ENCODE measurements at regions not wholly inside any gene's neighbourhood (a gene's known extent, or its start where the extent isn't known, plus 50 kb on each side); places are given as distances from the start of the nearest gene placed in this dataset.
"Not testable (repeated sequence)": the region's sequence is repeated elsewhere in the genome, so short reads cannot be mapped to it uniquely, and the experiment has no call there.

GRCh38 chr13:112174476-112175110 is 107.6 kb downstream of the SOX1 start:
- no peak for DNase-seq (ENCODE audit: low spot score)

DNA sequence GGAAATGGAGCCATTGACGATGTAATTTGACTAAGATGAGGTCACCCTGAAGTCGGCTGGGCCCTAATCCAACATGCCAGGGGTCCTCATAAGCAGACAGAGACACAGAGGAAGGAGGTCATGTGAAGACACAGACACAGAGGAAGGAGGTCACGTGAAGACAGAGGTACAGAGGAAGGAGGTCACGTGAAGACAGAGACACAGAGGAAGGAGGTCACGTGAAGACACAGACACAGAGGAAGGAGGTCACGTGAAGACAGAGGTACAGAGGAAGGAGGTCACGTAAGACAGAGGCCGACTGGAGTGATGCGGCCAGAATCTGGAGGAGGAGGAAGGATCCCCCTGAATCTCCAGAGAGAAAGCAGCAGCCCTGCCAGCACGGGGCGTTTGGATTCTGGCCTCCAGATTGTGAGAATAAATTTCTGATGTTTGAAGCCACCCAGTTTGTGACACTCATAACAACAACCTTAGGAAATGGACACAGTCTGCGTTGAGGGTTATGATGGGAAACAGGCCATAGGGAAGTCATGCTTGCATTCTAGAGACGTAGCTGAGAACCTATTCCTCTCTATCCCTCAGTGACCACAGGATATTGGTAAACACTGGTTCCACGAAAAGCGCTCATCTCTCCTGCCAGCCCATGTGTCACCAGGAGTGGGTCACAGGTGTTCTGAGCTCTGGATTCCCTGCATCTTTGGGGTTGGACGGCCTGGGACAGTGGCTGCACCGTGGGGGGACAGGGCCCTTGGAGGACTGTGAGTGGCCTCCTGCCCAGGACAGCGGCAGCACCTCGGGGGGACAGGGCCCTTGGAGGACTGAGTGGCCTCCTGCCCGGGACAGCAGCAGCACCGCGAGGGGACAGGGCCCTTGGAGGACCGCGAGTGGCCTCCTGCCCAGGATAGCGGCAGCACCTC is 108.5 kb downstream of the SOX1 start:
- DNase-seq (ENCODE audit: low spot score), result no peak

DNA sequence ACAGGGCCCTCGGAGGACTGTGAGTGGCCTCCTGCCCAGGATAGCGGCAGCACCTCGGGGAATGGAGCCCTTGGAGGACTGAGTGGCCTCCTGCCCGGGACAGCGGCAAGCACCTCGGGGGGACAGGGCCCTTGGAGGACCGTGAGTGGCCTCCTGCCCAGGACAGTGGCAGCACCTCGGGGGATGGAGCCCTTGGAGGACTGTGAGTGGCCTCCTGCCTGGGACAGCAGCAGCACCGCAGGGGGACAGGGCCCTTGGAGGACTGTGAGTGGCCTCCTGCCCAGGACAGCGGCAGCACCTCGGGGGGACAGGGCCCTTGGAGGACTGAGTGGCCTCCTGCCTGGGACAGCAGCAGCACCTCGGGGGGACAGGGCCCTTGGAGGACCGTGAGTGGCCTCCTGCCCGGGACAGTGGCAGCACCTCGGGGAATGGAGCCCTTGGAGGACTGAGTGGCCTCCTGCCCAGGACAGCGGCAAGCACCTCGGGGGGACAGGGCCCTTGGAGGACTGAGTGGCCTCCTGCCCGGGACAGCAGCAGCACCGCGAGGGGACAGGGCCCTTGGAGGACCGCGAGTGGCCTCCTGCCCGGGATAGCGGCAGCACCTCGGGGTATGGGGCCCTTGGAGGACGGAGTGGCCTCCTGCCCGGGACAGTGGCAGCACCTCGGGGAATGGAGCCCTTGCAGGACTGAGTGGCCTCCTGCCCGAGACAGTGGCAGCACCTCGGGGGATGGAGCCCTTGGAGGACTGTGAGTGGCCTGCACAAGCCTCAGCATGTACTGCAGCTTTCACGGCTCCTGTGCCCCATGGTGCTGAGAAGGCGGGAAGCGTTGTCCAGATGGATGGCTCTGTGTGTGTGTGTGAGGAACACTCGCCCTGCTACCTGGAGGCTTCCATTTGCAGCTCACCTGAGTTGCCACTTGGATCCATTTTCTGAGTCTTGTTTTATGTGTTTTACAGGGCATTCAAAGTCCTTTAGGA is 109.5 kb downstream of the SOX1 start:
- DNase-seq (ENCODE audit: low spot score), result not testable (repeated sequence)

DNA sequence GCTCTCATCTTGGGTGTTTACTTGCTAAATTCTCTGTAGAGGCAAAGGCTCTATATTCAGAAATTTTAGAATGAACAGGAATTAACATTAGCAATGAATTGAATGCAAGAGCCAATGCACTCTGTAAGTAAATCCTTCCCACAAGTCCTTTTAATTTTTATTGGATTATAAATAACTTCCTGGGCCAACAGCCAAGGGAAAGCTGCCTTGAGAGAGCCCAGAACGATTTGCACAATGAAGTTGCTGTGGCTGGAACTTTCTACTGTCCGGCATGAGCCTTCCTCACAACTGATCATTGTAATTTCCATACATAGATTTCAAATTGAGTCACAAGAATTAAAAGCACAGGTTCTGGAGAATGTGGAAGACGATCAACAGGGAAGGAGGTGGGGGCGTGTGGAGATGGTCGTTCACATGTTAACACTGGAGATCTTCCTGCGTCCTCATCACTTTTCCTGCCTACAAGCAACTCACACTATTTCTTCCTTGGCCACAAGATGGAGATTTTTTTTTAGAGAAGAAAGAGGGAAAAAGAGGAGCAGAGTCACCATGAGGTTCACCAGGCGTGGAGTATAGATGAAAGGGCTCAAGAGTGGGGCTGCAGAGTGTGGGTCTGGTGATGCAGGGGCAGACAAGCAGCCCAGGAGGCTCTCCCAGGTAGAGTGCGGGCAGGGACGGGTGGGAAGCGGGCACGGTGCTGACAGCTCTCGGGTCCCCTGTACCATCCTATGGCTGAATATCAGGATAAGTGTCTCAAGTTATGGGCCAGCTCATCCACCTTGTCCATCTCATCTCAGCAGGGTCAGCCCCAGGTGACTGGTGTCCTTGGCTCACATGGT is 110.7 kb downstream of the SOX1 start:
- no peak for DNase-seq (ENCODE audit: low spot score)

DNA sequence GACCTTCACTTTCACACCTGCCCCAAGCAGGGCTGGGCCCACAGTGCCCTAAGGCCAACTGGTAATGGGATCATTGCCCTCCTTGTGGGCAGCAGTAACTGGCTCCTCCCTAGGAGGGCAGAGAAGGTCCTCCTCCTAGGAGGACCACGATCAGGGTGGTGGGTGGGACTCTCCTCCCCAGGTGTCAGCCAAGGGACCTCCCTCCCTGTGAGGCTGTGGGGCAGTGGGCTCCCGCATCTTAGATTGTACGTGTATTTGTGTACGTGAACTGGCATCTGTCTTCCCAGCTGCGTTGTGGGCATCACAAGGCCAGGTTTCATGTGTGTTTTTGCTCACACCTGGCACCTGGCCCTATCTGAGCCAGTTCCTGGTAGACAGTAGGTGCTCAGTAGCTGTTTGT is 111.8 kb downstream of the SOX1 start:
- DNase-seq (ENCODE audit: low spot score), result no peak

- DNase-seq (ENCODE audit: low spot score), result no peak
Measured at GRCh38 chr13:112179421-112179820, 112.5 kb downstream of the SOX1 start.

DNA sequence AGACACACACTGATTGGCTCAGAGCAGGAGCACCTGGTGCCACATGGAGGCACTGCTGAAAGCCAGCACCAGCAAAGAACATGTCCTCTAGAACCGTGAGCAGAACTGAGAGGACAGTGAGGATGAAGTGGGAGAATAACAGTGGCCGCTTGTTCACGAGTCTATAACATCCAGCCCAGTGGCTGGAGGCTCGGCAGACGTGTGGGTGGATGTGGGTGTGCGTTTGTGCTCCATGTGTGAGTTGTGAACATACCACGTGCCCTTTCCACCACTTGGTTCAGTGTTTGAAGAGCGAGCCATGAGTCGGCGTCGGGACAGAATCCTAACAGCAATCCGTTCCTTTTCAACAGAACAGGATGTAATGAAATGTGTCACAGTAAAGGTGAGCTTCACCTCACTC is 113.0 kb downstream of the SOX1 start:
- DNase-seq (ENCODE audit: low spot score), result no peak

GRCh38 chr13:112181336-112182067 is 114.6 kb downstream of the SOX1 start:
- DNase-seq (ENCODE audit: low spot score), result no peak

GRCh38 chr13:112182251-112182650 is 115.3 kb downstream of the SOX1 start:
- DNase-seq (ENCODE audit: low spot score), result no peak

DNA sequence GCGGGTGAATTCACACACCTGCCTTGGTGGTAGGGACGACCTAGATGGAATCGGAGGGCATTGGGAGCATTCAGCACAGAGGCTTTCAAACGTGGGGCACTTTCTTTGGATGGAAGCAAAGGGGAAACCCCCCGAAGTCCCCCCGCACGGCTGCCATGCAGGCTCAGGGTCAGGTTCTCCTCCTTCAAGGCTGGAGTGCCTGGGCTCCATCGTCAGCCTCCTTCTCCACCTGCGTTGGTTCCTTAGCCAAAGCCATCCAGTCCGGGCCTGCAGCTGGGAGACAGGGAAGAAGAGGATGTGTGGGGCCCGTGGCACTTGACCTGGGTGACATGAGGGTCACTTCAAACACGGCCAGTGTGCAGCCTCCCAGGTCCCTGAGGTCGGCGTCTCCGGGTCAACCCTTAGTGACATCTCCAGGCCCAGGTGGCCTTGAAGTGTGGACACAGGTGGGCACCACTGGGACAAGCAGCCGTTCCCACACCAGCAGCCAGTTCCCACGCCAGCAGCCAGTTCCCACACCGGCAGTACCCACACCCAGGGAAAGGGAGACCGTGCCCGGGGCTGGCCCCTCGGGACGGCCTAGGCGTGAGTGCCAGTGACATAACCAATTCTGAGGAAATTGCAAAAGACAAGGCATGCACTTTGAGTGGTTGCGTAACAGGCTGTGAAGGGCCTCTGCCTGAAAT is 116.0 kb downstream of the SOX1 start:
- no peak for DNase-seq (ENCODE audit: low spot score)

DNA sequence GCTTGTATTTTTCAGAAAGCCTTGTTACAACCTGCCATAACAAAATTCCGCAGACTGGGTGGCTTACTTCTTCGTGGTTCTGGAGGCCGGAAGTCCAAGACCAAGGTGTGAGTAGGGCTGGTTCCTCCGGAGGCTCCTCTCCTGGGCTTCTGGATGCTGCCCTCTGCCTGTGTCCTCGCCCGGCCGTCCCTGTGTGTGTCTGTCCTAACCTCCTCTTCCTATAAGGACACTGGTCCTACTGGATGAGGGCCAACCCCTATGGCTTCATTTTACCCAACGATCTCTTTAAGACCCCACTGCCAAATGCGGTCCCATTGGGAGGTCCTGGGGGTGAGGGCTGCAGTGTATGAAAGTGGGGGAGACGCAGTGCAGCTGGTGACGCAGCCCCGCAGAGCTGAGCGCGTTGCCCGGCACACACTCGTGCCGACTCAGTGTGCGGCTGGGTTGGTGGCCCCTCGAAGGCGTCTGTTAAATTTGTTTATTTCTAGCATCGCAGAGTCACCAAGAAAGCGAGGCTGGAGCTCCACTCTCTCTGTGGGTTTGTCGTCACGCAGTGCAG is 116.7 kb downstream of the SOX1 start:
- no peak for DNase-seq (ENCODE audit: low spot score)

- no peak for DNase-seq (ENCODE audit: low spot score)
Measured at GRCh38 chr13:112184261-112184660, 117.3 kb downstream of the SOX1 start.

DNA sequence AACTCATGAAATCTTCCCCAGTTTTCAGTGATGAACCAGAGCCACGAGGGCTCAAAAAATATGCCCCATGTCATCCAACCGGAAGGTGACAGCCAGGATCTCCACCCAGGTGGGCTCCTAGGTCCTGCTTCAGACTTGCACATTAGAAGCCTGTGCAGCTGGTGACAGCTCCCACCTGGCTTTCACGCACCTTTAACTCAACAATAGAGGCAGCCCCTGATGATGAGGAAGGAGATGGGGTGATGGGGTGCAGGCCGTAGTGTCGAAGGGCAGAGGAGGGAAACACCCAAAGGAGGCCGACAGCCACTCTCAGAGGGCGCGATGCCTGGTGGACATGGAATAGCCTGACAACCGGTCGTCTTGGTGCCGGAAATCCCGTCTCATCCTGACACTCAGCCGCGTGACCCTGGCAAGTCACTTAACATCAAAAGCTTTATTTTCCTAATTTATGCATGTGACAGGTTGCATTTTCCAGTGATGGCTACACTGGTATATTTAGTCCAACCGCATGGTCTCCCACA is 118.0 kb downstream of the SOX1 start:
- no peak for DNase-seq (ENCODE audit: low spot score)

- DNase-seq (ENCODE audit: low spot score), result no peak
Measured at GRCh38 chr13:112185466-112185865, 118.5 kb downstream of the SOX1 start.

DNA sequence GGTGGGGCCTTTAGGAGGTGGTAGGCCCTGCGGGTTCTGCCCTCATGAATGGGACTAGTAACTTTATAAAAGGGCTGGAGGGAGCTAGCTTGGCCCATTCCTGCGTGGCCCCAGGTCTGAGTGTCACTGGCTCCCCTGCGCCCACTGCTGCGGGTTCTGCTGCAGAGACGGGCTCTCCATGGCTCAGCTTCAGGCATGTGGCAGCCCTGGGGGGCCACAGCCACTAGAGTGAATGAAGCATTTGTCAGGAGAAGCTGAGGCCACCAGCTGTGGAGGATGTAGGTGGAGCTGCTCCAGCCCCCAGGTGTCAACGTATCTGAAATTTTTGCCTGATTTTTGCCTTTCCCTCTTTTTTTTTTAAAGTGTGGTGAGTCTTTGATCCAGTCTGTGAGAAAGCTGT is 119.1 kb downstream of the SOX1 start:
- no peak for DNase-seq (ENCODE audit: low spot score)

GRCh38 chr13:112187527-112188297 is 120.8 kb downstream of the SOX1 start:
- no peak for DNase-seq (ENCODE audit: low spot score)

DNA sequence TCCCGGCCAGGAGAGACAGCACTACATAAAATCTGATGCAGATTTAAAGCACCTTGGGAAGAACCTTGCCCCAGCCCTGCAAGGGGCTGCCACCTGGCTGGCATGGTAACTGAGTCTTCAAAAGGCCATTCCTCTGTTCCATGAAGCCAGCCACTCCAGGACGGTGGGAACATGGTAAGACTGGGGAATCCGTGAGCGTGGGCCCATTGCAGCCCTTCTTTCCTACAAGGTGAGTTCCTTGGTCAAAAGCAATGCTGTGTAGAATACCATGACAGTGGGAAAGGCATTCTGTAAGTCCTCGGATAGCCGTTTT is 121.3 kb downstream of the SOX1 start:
- DNase-seq (ENCODE audit: low spot score), result no peak

- no peak for DNase-seq (ENCODE audit: low spot score)
Measured at GRCh38 chr13:112193463-112194166, 126.7 kb downstream of the SOX1 start.

Data from putamen (tissue), 1 donor.